Gastrocnemius medialis (tissue), 4 donors: ENCODE measurements at regions not wholly inside any gene's neighbourhood (a gene's known extent, or its start where the extent isn't known, plus 50 kb on each side); places are given as distances from the start of the nearest gene placed in this dataset.

Source experiments
- ATAC-seq, 2 donors: fragments of 150-250 bp; one replicate each; pipeline ENCODE4 v1.9.1; 2016
- DNase-seq, 2 donors: peaks; one replicate each; pipeline ENCODE4 v3.0.0-alpha.2; 2019
- H3K27ac ChIP-seq, 4 donors: fragments of 200-600 bp; sonication (generic); 1 replicate in 1 of 4; 2 replicates in 3 of 4; pipeline ENCODE4 v1.5.1; 2016 to 2018; ENCODE audit warnings: mild to moderate bottlenecking in 2 of 4, moderate library complexity in 1 of 4
- H3K27me3 ChIP-seq, 3 donors: fragments of 200-600 bp; sonication (generic) in 2 of 3; 1 replicate in 1 of 3; 2 replicates in 2 of 3; pipeline versions ENCODE4 v1.5.1 to v1.6.0; 2016 to 2019; ENCODE audit warnings: mild to moderate bottlenecking in 1 of 3, moderate library complexity in 1 of 3
- H3K36me3 ChIP-seq, 2 donors: fragments of 200-600 bp; sonication (generic) in 1 of 2; one replicate each; pipeline ENCODE4 v1.5.1; 2017 to 2018
- H3K4me1 ChIP-seq, 2 donors: fragments of 200-600 bp; sonication (generic) in 1 of 2; one replicate each; pipeline ENCODE4 v1.5.1; 2016 to 2017; ENCODE audit warnings: mild to moderate bottlenecking in 2 of 2
- H3K4me3 ChIP-seq, 4 donors: fragments of 200-600 bp; sonication (generic) in 3 of 4; 1 replicate in 1 of 4; 2 replicates in 3 of 4; pipeline ENCODE4 v1.5.1; 2016 to 2019; ENCODE audit warnings: mild to moderate bottlenecking in 2 of 4
- H3K9me3 ChIP-seq, 3 donors: fragments of 200-600 bp; sonication (generic) in 2 of 3; 1 replicate in 1 of 3; 2 replicates in 2 of 3; pipeline ENCODE4 v1.5.1; 2016 to 2019
- POLR2A ChIP-seq, 2 donors: fragments of 450-650 bp; IDR thresholded peaks; one replicate each; pipeline ENCODE4 v1.6.1; 2017; ENCODE audit warnings: antibody characterized with exemption in 2 of 2, mild to moderate bottlenecking in 2 of 2, moderate library complexity in 2 of 2
- in situ Hi-C, 4 donors: fragments of 200-750 bp; cut with MboI; loops; one replicate each; pipeline versions ENCODE4 v1.15.0 to v1.8.0; 2017; ENCODE audit warnings: low sequenced_read_pairs in 4 of 4
- intact Hi-C: fragments of 100-400 bp; cut with DNase I; formaldehyde crosslinking; loops from one replicate; pipeline ENCODE4 v1.15.1; 2023; ENCODE audit warnings: low total_unique reads
- TF ChIP-seq, protein P1 (sequence below), 5 experiments: fragments of 450-650 bp in 3 of 5; fragments of 200-600 bp in 2 of 5; sonication (generic) in 2 of 5; IDR thresholded peaks in 4 of 5; conservative IDR thresholded peaks in 1 of 5; 1 replicate in 4 of 5; 2 replicates in 1 of 5; pipeline ENCODE4 v1.5.1; 2016 to 2019; ENCODE audit warnings: antibody characterized with exemption in 5 of 5, mild to moderate bottlenecking in 3 of 5, moderate library complexity in 3 of 5

GRCh38 chr2:16191431-16192200 is 251.3 kb downstream of the MYCN start:
- TF ChIP-seq, protein P1, sequence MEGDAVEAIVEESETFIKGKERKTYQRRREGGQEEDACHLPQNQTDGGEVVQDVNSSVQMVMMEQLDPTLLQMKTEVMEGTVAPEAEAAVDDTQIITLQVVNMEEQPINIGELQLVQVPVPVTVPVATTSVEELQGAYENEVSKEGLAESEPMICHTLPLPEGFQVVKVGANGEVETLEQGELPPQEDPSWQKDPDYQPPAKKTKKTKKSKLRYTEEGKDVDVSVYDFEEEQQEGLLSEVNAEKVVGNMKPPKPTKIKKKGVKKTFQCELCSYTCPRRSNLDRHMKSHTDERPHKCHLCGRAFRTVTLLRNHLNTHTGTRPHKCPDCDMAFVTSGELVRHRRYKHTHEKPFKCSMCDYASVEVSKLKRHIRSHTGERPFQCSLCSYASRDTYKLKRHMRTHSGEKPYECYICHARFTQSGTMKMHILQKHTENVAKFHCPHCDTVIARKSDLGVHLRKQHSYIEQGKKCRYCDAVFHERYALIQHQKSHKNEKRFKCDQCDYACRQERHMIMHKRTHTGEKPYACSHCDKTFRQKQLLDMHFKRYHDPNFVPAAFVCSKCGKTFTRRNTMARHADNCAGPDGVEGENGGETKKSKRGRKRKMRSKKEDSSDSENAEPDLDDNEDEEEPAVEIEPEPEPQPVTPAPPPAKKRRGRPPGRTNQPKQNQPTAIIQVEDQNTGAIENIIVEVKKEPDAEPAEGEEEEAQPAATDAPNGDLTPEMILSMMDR (IDR thresholded peaks at IDR 0.05 in 4 of 5, conservative IDR thresholded peaks at IDR 0.05 in 1 of 5), result no peak
- TF ChIP-seq POLR2A (IDR thresholded peaks at IDR 0.05), result no peak
- H3K27ac ChIP-seq, result no peak overlapping the region
- ATAC-seq (no peak), DNase-seq (no peak)
- no peaks in the 10 kb centered on the region for H3K36me3 ChIP-seq
- no peaks in the 10 kb centered on the region for H3K4me1 ChIP-seq
- intact Hi-C loops (no loop called here), in situ Hi-C loops (no loop called here)
- H3K4me3 ChIP-seq, result no peak overlapping the region
- no peaks in the 10 kb centered on the region for H3K27me3 ChIP-seq
- H3K9me3 ChIP-seq, result no peaks in the 10 kb centered on the region

GRCh38 chr2:16190446-16191270 is 250.3 kb downstream of the MYCN start:
- in situ Hi-C loops, result no loop called here
- intact Hi-C loops, result no loop called here
- no peak for ATAC-seq

DNA sequence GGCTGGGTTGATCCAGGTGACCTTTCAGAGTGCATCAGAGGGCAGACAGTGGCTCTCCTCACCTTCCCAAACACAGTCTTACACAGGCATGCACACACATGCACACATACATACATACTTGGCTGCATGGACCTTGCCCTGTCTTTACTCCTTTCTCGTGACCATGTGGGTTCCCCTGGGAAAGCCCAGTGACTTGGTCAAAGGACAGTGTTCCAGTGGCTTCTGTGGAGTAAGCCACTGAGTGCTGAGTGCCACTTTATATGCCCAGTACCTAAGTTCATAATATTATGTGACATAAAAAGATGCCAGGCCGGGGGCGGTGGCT is 249.4 kb downstream of the MYCN start:
- no peak overlapping the region for H3K27ac ChIP-seq
- no peak for DNase-seq
- no peaks in the 10 kb centered on the region for H3K27me3 ChIP-seq
- TF ChIP-seq, protein P1 (IDR thresholded peaks at IDR 0.05 in 4 of 5, conservative IDR thresholded peaks at IDR 0.05 in 1 of 5), result no peak
- TF ChIP-seq POLR2A (IDR thresholded peaks at IDR 0.05), result no peak
- no peaks in the 10 kb centered on the region for H3K9me3 ChIP-seq
- H3K4me1 ChIP-seq, result no peaks in the 10 kb centered on the region
- intact Hi-C loops (no loop called here), in situ Hi-C loops (no loop called here)
- no peaks in the 10 kb centered on the region for H3K36me3 ChIP-seq
- no peak for ATAC-seq
- no peak overlapping the region for H3K4me3 ChIP-seq

More at GRCh38 chr2:16190446-16191270, 250.3 kb downstream of the MYCN start:
- DNase-seq, result no peak
- Histone ChIP-seq H3K4me1 (no peaks in the 10 kb centered on the region), H3K36me3 (no peaks in the 10 kb centered on the region), H3K27me3 (no peaks in the 10 kb centered on the region), H3K27ac (no peak overlapping the region), H3K9me3 (no peaks in the 10 kb centered on the region), H3K4me3 (no peak overlapping the region)
- TF ChIP-seq, protein P1 (IDR thresholded peaks at IDR 0.05 in 4 of 5, conservative IDR thresholded peaks at IDR 0.05 in 1 of 5), result no peak
- TF ChIP-seq POLR2A (IDR thresholded peaks at IDR 0.05), result no peak

DNA sequence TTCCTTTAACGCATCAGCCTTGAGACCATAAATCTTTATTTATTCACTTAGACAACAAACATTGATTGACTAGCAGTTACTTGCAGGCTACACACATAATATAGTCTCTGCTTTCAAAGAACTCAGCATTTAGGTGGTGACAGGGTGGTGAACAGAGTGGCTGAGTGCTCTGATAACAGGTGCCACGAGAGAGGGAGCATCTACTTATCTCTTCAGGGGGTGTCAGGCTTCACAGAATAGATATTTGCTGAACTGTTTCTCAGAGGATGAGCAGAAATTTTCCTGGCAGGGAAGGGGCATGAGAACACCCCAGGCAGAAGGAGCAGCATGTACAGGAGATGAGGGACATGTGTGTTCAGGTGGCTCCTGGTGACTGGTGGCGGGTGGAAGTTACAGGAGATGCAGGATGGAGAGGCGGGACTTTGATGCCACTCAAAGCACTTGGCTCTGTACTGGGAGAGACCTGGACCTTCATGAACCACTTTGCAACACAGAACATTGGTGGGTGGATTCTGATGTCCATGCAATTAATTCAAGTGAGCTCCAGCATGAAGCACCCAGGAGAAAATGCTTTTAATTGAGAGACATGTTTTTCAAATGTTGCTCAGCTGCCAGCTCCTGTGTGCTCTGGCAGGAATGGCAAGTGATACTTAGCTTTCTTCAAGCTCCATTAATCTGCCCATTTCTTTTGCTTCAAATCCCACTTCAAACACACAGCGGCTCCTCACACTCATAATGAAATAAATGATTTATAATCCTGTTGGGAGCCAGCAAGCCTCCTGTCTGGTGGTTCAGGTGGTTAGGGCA is 248.9 kb downstream of the MYCN start:
- no peaks in the 10 kb centered on the region for H3K9me3 ChIP-seq
- intact Hi-C loops (no loop called here), in situ Hi-C loops (no loop called here)
- H3K4me1 ChIP-seq, result no peaks in the 10 kb centered on the region
- ATAC-seq, result no peak
- no peaks in the 10 kb centered on the region for H3K27me3 ChIP-seq
- no peak overlapping the region for H3K4me3 ChIP-seq
- H3K27ac ChIP-seq, result no peak overlapping the region
- TF ChIP-seq, protein P1 (IDR thresholded peaks at IDR 0.05 in 4 of 5, conservative IDR thresholded peaks at IDR 0.05 in 1 of 5), result no peak
- no peak for TF ChIP-seq POLR2A (IDR thresholded peaks at IDR 0.05)
- DNase-seq, result no peak
- H3K36me3 ChIP-seq, result no peaks in the 10 kb centered on the region
